ENCODE measurements at regions not wholly inside any gene's neighbourhood (a gene's known extent, or its start where the extent isn't known, plus 50 kb on each side); places are given as distances from the start of the nearest gene placed in this dataset.

DNA sequence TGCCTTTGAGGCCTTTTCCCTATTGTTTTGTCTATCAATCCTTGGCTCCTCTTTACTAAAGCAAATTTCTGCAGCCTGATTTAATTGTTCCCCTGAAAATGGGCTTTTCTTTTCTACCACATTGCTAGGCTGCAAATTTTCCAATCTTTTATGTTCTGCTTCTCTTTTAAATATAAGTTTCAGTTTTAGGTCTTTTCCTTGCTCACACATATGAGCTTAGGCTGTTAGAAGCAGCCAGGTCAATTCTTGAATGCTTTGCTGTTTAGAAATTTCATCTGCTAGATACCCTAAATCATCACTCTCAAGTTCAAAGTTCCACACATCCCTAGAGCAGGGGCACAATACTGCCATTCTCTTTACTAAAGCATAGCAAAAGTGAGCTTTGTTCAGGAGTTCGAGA is 159.6 kb downstream of the ARL4A start:
- TF ChIP-seq POLR2AphosphoS5 (IDR thresholded peaks at IDR 0.05; ENCODE audit: borderline replicate concordance, low read depth, low read length) (no peak), EZH2 (IDR thresholded peaks at IDR 0.05) (no peak), FOXP2 (optimal IDR thresholded peaks at IDR 0.05; ENCODE audit: control extremely low read depth, extremely low read length, insufficient read depth) (no peak)
